ENCODE measurements at regions not wholly inside any gene's neighbourhood (a gene's known extent, or its start where the extent isn't known, plus 50 kb on each side); places are given as distances from the start of the nearest gene placed in this dataset.

DNA sequence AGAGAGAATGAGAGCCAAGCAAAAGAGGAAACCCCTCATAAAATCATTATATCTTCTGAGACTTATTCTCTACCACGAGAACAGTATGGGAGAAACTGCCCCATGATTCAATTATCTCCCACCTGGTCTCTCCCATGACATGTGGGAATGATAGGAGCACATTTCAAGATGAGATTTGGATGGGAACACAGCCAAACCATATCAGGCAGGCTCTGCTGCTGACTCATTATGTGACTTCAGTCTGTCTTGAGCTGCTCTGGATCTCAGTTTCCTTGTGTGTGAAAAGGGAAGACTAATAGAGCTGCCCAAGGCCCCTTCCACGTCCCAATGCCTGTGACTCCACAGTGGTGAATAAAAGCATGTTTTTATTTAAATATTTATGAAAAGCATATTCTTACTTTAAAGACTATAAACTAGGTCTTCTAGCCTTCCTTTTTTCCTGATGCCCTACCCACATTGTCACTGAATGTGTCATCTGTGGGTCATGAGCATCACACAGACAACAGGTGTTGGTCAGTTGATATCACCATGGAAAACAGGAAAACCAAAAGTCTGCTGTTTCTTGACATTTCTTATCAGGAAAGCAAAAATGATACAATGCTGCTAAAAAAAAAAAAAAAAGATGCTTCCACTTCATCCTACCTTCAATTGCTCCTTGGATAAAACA lies 96.0 kb upstream of the PPP2R3A start:
- ChIA-PET POLR2A (no interaction called here), CTCF (no interaction called here)

DNA sequence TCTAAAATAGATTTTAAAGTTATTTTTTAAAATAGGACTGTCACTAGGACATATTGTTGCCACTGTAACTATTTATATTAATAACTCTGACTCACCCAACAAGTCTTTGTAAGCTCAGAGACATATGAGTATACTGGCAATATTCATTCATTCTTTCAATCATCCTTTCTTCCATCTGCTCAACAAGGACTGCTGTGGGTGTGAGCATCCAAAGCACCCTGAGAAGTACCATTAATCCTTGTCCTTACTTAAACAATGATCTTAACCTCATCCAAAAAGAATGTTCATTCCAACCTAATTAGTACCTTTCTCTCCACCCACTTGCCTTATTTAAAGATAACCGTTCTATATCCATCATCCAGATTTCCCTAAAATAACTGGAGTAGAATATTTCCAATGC lies 94.2 kb upstream of the PPP2R3A start:
- H3K4me3 ChIP-seq (ENCODE audit: low read depth, low read length): no peak overlapping the region
- Mint-ChIP-seq H3K27me3 (ENCODE audit: insufficient read depth, unreplicated experiment) (peaks cover 9% of the 10 kb centered on the region), H3K36me3 (ENCODE audit: insufficient read depth, unreplicated experiment) (no peaks in the 10 kb centered on the region), H3K4me3 (ENCODE audit: unreplicated experiment) (no peak overlapping the region), H3K4me1 (ENCODE audit: low read depth, unreplicated experiment) (no peaks in the 10 kb centered on the region), H3K9me3 (ENCODE audit: unreplicated experiment) (peaks cover 16% of the 10 kb centered on the region), H3K27ac (ENCODE audit: unreplicated experiment) (no peak overlapping the region)
- intact Hi-C loops (cut with micrococcal nuclease; ENCODE audit: unreplicated experiment): no loop called here
- no peaks in the 10 kb centered on the region for H3K27me3 ChIP-seq (replicated peaks; ENCODE audit: control insufficient read depth, insufficient read depth, low read length)
- POLR2A ChIA-PET: no interaction called here
- no peaks in the 10 kb centered on the region for H3K36me3 ChIP-seq (ENCODE audit: control insufficient read depth, insufficient read depth, low read length)
- H3K4me1 ChIP-seq: no peaks in the 10 kb centered on the region
- H3K9me3 ChIP-seq: no peaks in the 10 kb centered on the region
- no peak for DNase-seq
- no TSS peak for BruUV-seq (replicated peaks)
- TF ChIP-seq, protein P1, sequence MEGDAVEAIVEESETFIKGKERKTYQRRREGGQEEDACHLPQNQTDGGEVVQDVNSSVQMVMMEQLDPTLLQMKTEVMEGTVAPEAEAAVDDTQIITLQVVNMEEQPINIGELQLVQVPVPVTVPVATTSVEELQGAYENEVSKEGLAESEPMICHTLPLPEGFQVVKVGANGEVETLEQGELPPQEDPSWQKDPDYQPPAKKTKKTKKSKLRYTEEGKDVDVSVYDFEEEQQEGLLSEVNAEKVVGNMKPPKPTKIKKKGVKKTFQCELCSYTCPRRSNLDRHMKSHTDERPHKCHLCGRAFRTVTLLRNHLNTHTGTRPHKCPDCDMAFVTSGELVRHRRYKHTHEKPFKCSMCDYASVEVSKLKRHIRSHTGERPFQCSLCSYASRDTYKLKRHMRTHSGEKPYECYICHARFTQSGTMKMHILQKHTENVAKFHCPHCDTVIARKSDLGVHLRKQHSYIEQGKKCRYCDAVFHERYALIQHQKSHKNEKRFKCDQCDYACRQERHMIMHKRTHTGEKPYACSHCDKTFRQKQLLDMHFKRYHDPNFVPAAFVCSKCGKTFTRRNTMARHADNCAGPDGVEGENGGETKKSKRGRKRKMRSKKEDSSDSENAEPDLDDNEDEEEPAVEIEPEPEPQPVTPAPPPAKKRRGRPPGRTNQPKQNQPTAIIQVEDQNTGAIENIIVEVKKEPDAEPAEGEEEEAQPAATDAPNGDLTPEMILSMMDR (IDR thresholded peaks at IDR 0.05; ENCODE audit: insufficient read depth in 1 of 2, low read depth in 1 of 2, low read length in 1 of 2, severe bottlenecking in 1 of 2, unreplicated experiment in 1 of 2): no peak
- CTCF ChIA-PET: no interaction called here

More for the DNA sequence above, 96.0 kb upstream of the PPP2R3A start:
- Mint-ChIP-seq H3K36me3 (ENCODE audit: insufficient read depth, unreplicated experiment) (no peaks in the 10 kb centered on the region), H3K4me3 (ENCODE audit: unreplicated experiment) (no peak overlapping the region), H3K9me3 (ENCODE audit: unreplicated experiment) (peaks cover 16% of the 10 kb centered on the region), H3K27ac (ENCODE audit: unreplicated experiment) (no peak overlapping the region), H3K4me1 (ENCODE audit: low read depth, unreplicated experiment) (no peaks in the 10 kb centered on the region), H3K27me3 (ENCODE audit: insufficient read depth, unreplicated experiment) (peaks cover 3% of the 10 kb centered on the region)
- TF ChIP-seq, protein P1 (IDR thresholded peaks at IDR 0.05; ENCODE audit: insufficient read depth in 1 of 2, low read depth in 1 of 2, low read length in 1 of 2, severe bottlenecking in 1 of 2, unreplicated experiment in 1 of 2): no peak
- H3K4me1 ChIP-seq: no peaks in the 10 kb centered on the region
- H3K4me3 ChIP-seq (ENCODE audit: low read depth, low read length): no peak overlapping the region
- H3K9me3 ChIP-seq: no peaks in the 10 kb centered on the region
- intact Hi-C loops (cut with micrococcal nuclease; ENCODE audit: unreplicated experiment): no loop called here
- H3K27me3 ChIP-seq (replicated peaks; ENCODE audit: control insufficient read depth, insufficient read depth, low read length): no peaks in the 10 kb centered on the region
- H3K36me3 ChIP-seq (ENCODE audit: control insufficient read depth, insufficient read depth, low read length): no peaks in the 10 kb centered on the region
- no TSS peak for BruUV-seq (replicated peaks)
- no peak for DNase-seq

DNA sequence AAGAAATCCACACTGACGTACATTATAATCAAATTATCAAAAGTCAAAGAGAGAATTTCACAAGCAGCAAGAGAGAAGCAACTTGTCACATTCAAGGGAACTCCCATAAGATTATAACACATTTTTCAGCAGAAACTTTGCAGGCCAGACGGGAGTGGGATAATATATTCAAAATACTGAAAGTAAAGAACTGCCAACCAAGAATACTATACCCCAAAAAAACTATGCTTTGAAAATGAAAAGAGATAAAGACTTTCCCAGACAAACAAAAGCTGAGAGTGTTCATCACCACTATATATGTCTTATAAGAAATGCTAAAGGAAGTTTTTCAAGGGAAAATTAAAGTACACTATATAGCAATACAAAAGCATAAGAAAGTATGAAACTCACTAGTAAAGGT lies 91.5 kb upstream of the PPP2R3A start:
- no peaks in the 10 kb centered on the region for H3K9me3 ChIP-seq
- DNase-seq: no peak
- intact Hi-C loops (cut with micrococcal nuclease; ENCODE audit: unreplicated experiment): no loop called here
- H3K36me3 Mint-ChIP-seq (ENCODE audit: insufficient read depth, unreplicated experiment): no peaks in the 10 kb centered on the region
- BruUV-seq (replicated peaks): no TSS peak
- ChIA-PET CTCF (no interaction called here), POLR2A (no interaction called here)
- no peak overlapping the region for H3K4me3 ChIP-seq (ENCODE audit: low read depth, low read length)
- no peaks in the 10 kb centered on the region for H3K4me1 Mint-ChIP-seq (ENCODE audit: low read depth, unreplicated experiment)
- no peak overlapping the region for H3K27ac Mint-ChIP-seq (ENCODE audit: unreplicated experiment)
- TF ChIP-seq, protein P1 (IDR thresholded peaks at IDR 0.05; ENCODE audit: insufficient read depth in 1 of 2, low read depth in 1 of 2, low read length in 1 of 2, severe bottlenecking in 1 of 2, unreplicated experiment in 1 of 2): no peak
- no peaks in the 10 kb centered on the region; the same call in 1 of the 2 replicates for H3K27me3 ChIP-seq (replicated peaks; ENCODE audit: control insufficient read depth, insufficient read depth, low read length)
- H3K9me3 Mint-ChIP-seq (ENCODE audit: unreplicated experiment): peaks cover 16% of the 10 kb centered on the region
- no peaks in the 10 kb centered on the region for H3K36me3 ChIP-seq (ENCODE audit: control insufficient read depth, insufficient read depth, low read length)
- no peaks in the 10 kb centered on the region for H3K4me1 ChIP-seq
- peaks cover 13% of the 10 kb centered on the region for H3K27me3 Mint-ChIP-seq (ENCODE audit: insufficient read depth, unreplicated experiment)
- H3K4me3 Mint-ChIP-seq (ENCODE audit: unreplicated experiment): no peak overlapping the region

Data from Caco-2 (cell line).